Activated CD4-positive, alpha-beta T cell treated with anti-CD3 and anti-CD28 coated beads, Interleukin-2, amount 10 ng/mL, durations not matched to agents 7 days and 5 days (primary cell): ENCODE measurements at regions not wholly inside any gene's neighbourhood (a gene's known extent, or its start where the extent isn't known, plus 50 kb on each side); places are given as distances from the start of the nearest gene placed in this dataset.

Source experiments
- CTCF ChIA-PET: fragments of 350-600 bp; sonication (Branson Sonifier 250); formaldehyde crosslinking; loops from one replicate; lab custom pipeline; 2021; ENCODE audit warnings: antibody characterized with exemption; lab: Charles Lee
- POLR2A ChIA-PET: fragments of 350-600 bp; sonication (Branson Sonifier 250); formaldehyde crosslinking; loops from one replicate; lab custom pipeline; 2021; ENCODE audit warnings: antibody characterized with exemption; lab: Charles Lee
- DNase-seq: peaks from one replicate; pipeline ENCODE4 v3.0.0-alpha.2; 2020
- H3K27ac Mint-ChIP-seq: one replicate; pipeline ENCODE4 v1.8.0; 2021; ENCODE audit warnings: mild to moderate bottlenecking, moderate library complexity, mixed read lengths
- H3K27me3 Mint-ChIP-seq: one replicate; pipeline ENCODE4 v1.8.0; 2021; ENCODE audit warnings: mixed read lengths
- H3K36me3 Mint-ChIP-seq: one replicate; pipeline ENCODE4 v1.8.0; 2021; ENCODE audit warnings: low read depth, mixed read lengths
- H3K4me1 Mint-ChIP-seq: one replicate; pipeline ENCODE4 v1.8.0; 2021; ENCODE audit warnings: mixed read lengths
- H3K4me3 Mint-ChIP-seq: one replicate; pipeline ENCODE4 v1.8.0; 2021; ENCODE audit warnings: mild to moderate bottlenecking, moderate library complexity, mixed read lengths
- H3K9me3 Mint-ChIP-seq: one replicate; pipeline ENCODE4 v1.8.0; 2021; ENCODE audit warnings: mixed read lengths

- Mint-ChIP-seq H3K9me3 (no peaks in the 10 kb centered on the region), H3K27ac (no peak overlapping the region), H3K36me3 (no peaks in the 10 kb centered on the region), H3K27me3 (no peaks in the 10 kb centered on the region), H3K4me1 (no peaks in the 10 kb centered on the region), H3K4me3 (no peak overlapping the region)
- DNase-seq = no peak
- POLR2A ChIA-PET = no interaction called here
- CTCF ChIA-PET = interaction anchor here (1.2 kb wide), 1 partner anchor 12 kb away, joined by 3 read pairs; no protein-coding TSS in a partner anchor
Observed at GRCh38 chr5:97931829-97932228, 748.8 kb upstream of the RIOK2 start.

GRCh38 chr5:97936231-97936630, 753.2 kb upstream of the RIOK2 start:
- no peaks in the 10 kb centered on the region for H3K36me3 Mint-ChIP-seq
- no peaks in the 10 kb centered on the region for H3K4me1 Mint-ChIP-seq
- no peak overlapping the region for H3K4me3 Mint-ChIP-seq
- ChIA-PET POLR2A (no interaction called here), CTCF (no interaction called here)
- no peak overlapping the region for H3K27ac Mint-ChIP-seq
- H3K27me3 Mint-ChIP-seq = no peaks in the 10 kb centered on the region
- no peak for DNase-seq
- H3K9me3 Mint-ChIP-seq = no peaks in the 10 kb centered on the region

- no peaks in the 10 kb centered on the region for H3K9me3 Mint-ChIP-seq
- H3K27ac Mint-ChIP-seq = no peak overlapping the region
- no peaks in the 10 kb centered on the region for H3K4me1 Mint-ChIP-seq
- no peak overlapping the region for H3K4me3 Mint-ChIP-seq
- H3K27me3 Mint-ChIP-seq = no peaks in the 10 kb centered on the region
- no peak for DNase-seq
- no peaks in the 10 kb centered on the region for H3K36me3 Mint-ChIP-seq
- ChIA-PET CTCF (no interaction called here), POLR2A (no interaction called here)
Observed at GRCh38 chr5:97937846-97938245, 754.8 kb upstream of the RIOK2 start.

GRCh38 chr5:97943036-97943435, 760.0 kb upstream of the RIOK2 start:
- H3K27ac Mint-ChIP-seq = no peak overlapping the region
- no peaks in the 10 kb centered on the region for H3K27me3 Mint-ChIP-seq
- no peaks in the 10 kb centered on the region for H3K4me1 Mint-ChIP-seq
- no peaks in the 10 kb centered on the region for H3K36me3 Mint-ChIP-seq
- no peak overlapping the region for H3K4me3 Mint-ChIP-seq
- ChIA-PET POLR2A (no interaction called here), CTCF (no interaction called here)
- H3K9me3 Mint-ChIP-seq = no peaks in the 10 kb centered on the region
- DNase-seq = no peak

GRCh38 chr5:97951139-97951538, 768.1 kb upstream of the RIOK2 start:
- no peak overlapping the region for H3K27ac Mint-ChIP-seq

GRCh38 chr5:97955450-97955849, 772.4 kb upstream of the RIOK2 start:
- ChIA-PET CTCF (no interaction called here), POLR2A (no interaction called here)
- Mint-ChIP-seq H3K4me1 (no peaks in the 10 kb centered on the region), H3K9me3 (no peaks in the 10 kb centered on the region), H3K36me3 (no peaks in the 10 kb centered on the region), H3K27me3 (no peaks in the 10 kb centered on the region), H3K27ac (no peak overlapping the region), H3K4me3 (no peak overlapping the region)
- DNase-seq = no peak

More at GRCh38 chr5:97951139-97951538, 768.1 kb upstream of the RIOK2 start:
- CTCF ChIA-PET = no interaction called here
- no peaks in the 10 kb centered on the region for H3K36me3 Mint-ChIP-seq
- peaks cover 5% of the 10 kb centered on the region for H3K9me3 Mint-ChIP-seq
- H3K27me3 Mint-ChIP-seq = no peaks in the 10 kb centered on the region
- H3K4me1 Mint-ChIP-seq = no peaks in the 10 kb centered on the region
- no peak overlapping the region for H3K4me3 Mint-ChIP-seq
- no peak for DNase-seq
- POLR2A ChIA-PET = no interaction called here

GRCh38 chr5:97967292-97967691, 784.2 kb upstream of the RIOK2 start:
- POLR2A ChIA-PET = no interaction called here
- no peaks in the 10 kb centered on the region for H3K4me1 Mint-ChIP-seq
- CTCF ChIA-PET = no interaction called here
- no peak overlapping the region for H3K27ac Mint-ChIP-seq
- H3K9me3 Mint-ChIP-seq = no peaks in the 10 kb centered on the region
- no peaks in the 10 kb centered on the region for H3K27me3 Mint-ChIP-seq
- H3K4me3 Mint-ChIP-seq = no peak overlapping the region
- no peaks in the 10 kb centered on the region for H3K36me3 Mint-ChIP-seq
- no peak for DNase-seq

- CTCF ChIA-PET = no interaction called here
- Mint-ChIP-seq H3K9me3 (no peaks in the 10 kb centered on the region), H3K4me1 (no peaks in the 10 kb centered on the region), H3K27ac (no peak overlapping the region), H3K4me3 (no peak overlapping the region), H3K27me3 (no peaks in the 10 kb centered on the region), H3K36me3 (no peaks in the 10 kb centered on the region)
- POLR2A ChIA-PET = no interaction called here
- DNase-seq = no peak
Observed at GRCh38 chr5:97968346-97968745, 785.3 kb upstream of the RIOK2 start.

GRCh38 chr5:97979740-97980139, 793.7 kb upstream of the RGMB start:
- Mint-ChIP-seq H3K9me3 (no peaks in the 10 kb centered on the region), H3K4me3 (no peak overlapping the region), H3K4me1 (no peaks in the 10 kb centered on the region), H3K27me3 (no peaks in the 10 kb centered on the region), H3K36me3 (no peaks in the 10 kb centered on the region), H3K27ac (no peak overlapping the region)
- POLR2A ChIA-PET = no interaction called here
- CTCF ChIA-PET = interaction anchor here (0.6 kb wide), 1 partner anchor 31 kb away, joined by 3 read pairs; no protein-coding TSS in a partner anchor
- no peak for DNase-seq

- CTCF ChIA-PET = interaction anchor here (0.6 kb wide), 1 partner anchor 30 kb away, joined by 3 read pairs; no protein-coding TSS in a partner anchor
- H3K27ac Mint-ChIP-seq = no peak overlapping the region
- no peaks in the 10 kb centered on the region for H3K9me3 Mint-ChIP-seq
- no peak for DNase-seq
- no peak overlapping the region for H3K4me3 Mint-ChIP-seq
- POLR2A ChIA-PET = no interaction called here
- H3K27me3 Mint-ChIP-seq = no peaks in the 10 kb centered on the region
- no peaks in the 10 kb centered on the region for H3K36me3 Mint-ChIP-seq
- H3K4me1 Mint-ChIP-seq = no peaks in the 10 kb centered on the region
Observed at GRCh38 chr5:97980291-97980690, 793.2 kb upstream of the RGMB start.

GRCh38 chr5:97986069-97986468, 787.4 kb upstream of the RGMB start:
- CTCF ChIA-PET = no interaction called here
- Mint-ChIP-seq H3K4me1 (no peaks in the 10 kb centered on the region), H3K27ac (no peak overlapping the region), H3K9me3 (no peaks in the 10 kb centered on the region), H3K36me3 (no peaks in the 10 kb centered on the region), H3K4me3 (no peak overlapping the region), H3K27me3 (no peaks in the 10 kb centered on the region)
- DNase-seq = no peak
- POLR2A ChIA-PET = no interaction called here

- H3K4me1 Mint-ChIP-seq = no peaks in the 10 kb centered on the region
- no peak overlapping the region for H3K27ac Mint-ChIP-seq
- POLR2A ChIA-PET = no interaction called here
- DNase-seq = no peak
- H3K4me3 Mint-ChIP-seq = no peak overlapping the region
- H3K9me3 Mint-ChIP-seq = no peaks in the 10 kb centered on the region
- no peaks in the 10 kb centered on the region for H3K36me3 Mint-ChIP-seq
- CTCF ChIA-PET = no interaction called here
- no peaks in the 10 kb centered on the region for H3K27me3 Mint-ChIP-seq
Observed at GRCh38 chr5:97991236-97991635, 782.2 kb upstream of the RGMB start.

- no peak for DNase-seq
- H3K36me3 Mint-ChIP-seq = no peaks in the 10 kb centered on the region
- ChIA-PET CTCF (no interaction called here), POLR2A (no interaction called here)
- H3K9me3 Mint-ChIP-seq = peaks cover 1% of the 10 kb centered on the region
- no peaks in the 10 kb centered on the region for H3K27me3 Mint-ChIP-seq
- no peaks in the 10 kb centered on the region for H3K4me1 Mint-ChIP-seq
- no peak overlapping the region for H3K27ac Mint-ChIP-seq
- no peak overlapping the region for H3K4me3 Mint-ChIP-seq
Observed at GRCh38 chr5:97998941-97999340, 774.5 kb upstream of the RGMB start.

- CTCF ChIA-PET = no interaction called here
- Mint-ChIP-seq H3K27me3 (no peaks in the 10 kb centered on the region), H3K36me3 (no peaks in the 10 kb centered on the region), H3K27ac (no peak overlapping the region), H3K4me3 (no peak overlapping the region), H3K9me3 (peaks cover 1% of the 10 kb centered on the region), H3K4me1 (no peaks in the 10 kb centered on the region)
- POLR2A ChIA-PET = no interaction called here
- DNase-seq = no peak
Observed at GRCh38 chr5:98004463-98004862, 769.0 kb upstream of the RGMB start.
